HG03558 (cell line): ENCODE measurements at regions not wholly inside any gene's neighbourhood (a gene's known extent, or its start where the extent isn't known, plus 50 kb on each side); places are given as distances from the start of the nearest gene placed in this dataset.

ENCODE experiments used
- ATAC-seq: cut with Tn5 transposase; IDR thresholded peaks from one replicate; pipeline ENCODE4 v1.9.1; 2021; ENCODE audit warnings: moderate number of reproducible peaks; ENCODE audit not compliant: unreplicated experiment; ENCODE audit errors: extremely low read depth

GRCh38 chr11:121807051-121807450 lies 309.0 kb downstream of the BLID start:
- ATAC-seq: no peak

- ATAC-seq: no peak
These were observed 313.5 kb downstream of the BLID start for GRCh38 chr11:121802542-121802941.

- ATAC-seq: no peak
These were observed 314.2 kb downstream of the BLID start for GRCh38 chr11:121801781-121802180.

GRCh38 chr11:121801394-121801748 lies 314.6 kb downstream of the BLID start:
- ATAC-seq: no peak

- ATAC-seq: no peak
These were observed 315.2 kb downstream of the BLID start for GRCh38 chr11:121800731-121801393.

GRCh38 chr11:121800240-121800639 lies 315.8 kb downstream of the BLID start:
- ATAC-seq: no peak

GRCh38 chr11:121797496-121797895 lies 318.5 kb downstream of the BLID start:
- no peak for ATAC-seq

- no peak for ATAC-seq
These were observed 320.8 kb downstream of the BLID start for GRCh38 chr11:121795174-121795573.

GRCh38 chr11:121794671-121795141 lies 321.3 kb downstream of the BLID start:
- ATAC-seq: no peak

GRCh38 chr11:121793916-121794315 lies 322.1 kb downstream of the BLID start:
- ATAC-seq: no peak

- ATAC-seq: no peak
These were observed 322.7 kb downstream of the BLID start for GRCh38 chr11:121793291-121793690.

- ATAC-seq: no peak
These were observed 323.8 kb downstream of the BLID start for GRCh38 chr11:121792185-121792584.

GRCh38 chr11:121790430-121790829 lies 325.6 kb downstream of the BLID start:
- no peak for ATAC-seq

- ATAC-seq: no peak
These were observed 328.2 kb upstream of the SORL1-AS1 start for GRCh38 chr11:121780971-121781370.

- ATAC-seq: no peak
These were observed 324.3 kb upstream of the SORL1-AS1 start for GRCh38 chr11:121777056-121777455.

GRCh38 chr11:121775276-121775675 lies 322.5 kb upstream of the SORL1-AS1 start:
- ATAC-seq: no peak

- ATAC-seq: no peak
These were observed 320.3 kb upstream of the SORL1-AS1 start for GRCh38 chr11:121773076-121773475.

- ATAC-seq: no peak
These were observed 318.3 kb upstream of the SORL1-AS1 start for GRCh38 chr11:121770939-121771595.

GRCh38 chr11:121769191-121769590 lies 316.4 kb upstream of the SORL1-AS1 start:
- no peak for ATAC-seq

GRCh38 chr11:121767433-121767832 lies 314.7 kb upstream of the SORL1-AS1 start:
- ATAC-seq: peak; percentile 58

- peak; percentile 9 for ATAC-seq
These were observed 314.2 kb upstream of the SORL1-AS1 start for GRCh38 chr11:121766991-121767390.

GRCh38 chr11:121766166-121766565 lies 313.4 kb upstream of the SORL1-AS1 start:
- ATAC-seq: no peak
